Body of pancreas (tissue), 4 donors: ENCODE measurements at regions not wholly inside any gene's neighbourhood (a gene's known extent, or its start where the extent isn't known, plus 50 kb on each side); places are given as distances from the start of the nearest gene placed in this dataset.

ENCODE experiments used
- ATAC-seq: fragments of 150-250 bp; one replicate; pipeline ENCODE4 v1.9.1; 2016
- DNase-seq, 4 donors: peaks; one replicate each; pipeline ENCODE4 v3.0.0-alpha.2; 2019
- H3K27ac ChIP-seq, 4 donors: fragments of 200-600 bp; sonication (generic); 1 replicate in 3 of 4; 2 replicates in 1 of 4; pipeline versions ENCODE4 v1.5.1 to v1.6.1; 2016 to 2019; ENCODE audit warnings: mild to moderate bottlenecking in 1 of 4, mixed read lengths in 1 of 4, moderate library complexity in 1 of 4
- H3K27me3 ChIP-seq, 2 donors: fragments of 200-600 bp; sonication (generic); one replicate each; pipeline ENCODE4 v1.6.0; 2016; ENCODE audit warnings: mild to moderate bottlenecking in 1 of 2
- H3K36me3 ChIP-seq, 2 donors: fragments of 200-600 bp; sonication (generic); replicated peaks in 1 of 2; 2 replicates each; pipeline ENCODE4 v1.5.1; 2016; ENCODE audit warnings: low read depth in 2 of 2; ENCODE audit not compliant: insufficient read depth in 1 of 2
- H3K4me1 ChIP-seq: fragments of 200-600 bp; sonication (generic); one replicate; pipeline ENCODE4 v1.6.0; 2016
- H3K4me3 ChIP-seq, 2 donors: fragments of 200-600 bp; sonication (generic); 1 replicate in 1 of 2; 2 replicates in 1 of 2; pipeline ENCODE4 v1.5.1; 2016 to 2019
- H3K9me3 ChIP-seq, 3 donors: fragments of 200-600 bp; sonication (generic); 1 replicate in 2 of 3; 2 replicates in 1 of 3; pipeline ENCODE4 v1.5.1; 2016
- CTCF ChIP-seq, 7 experiments: fragments of 450-650 bp in 4 of 7; fragments of 200-600 bp in 3 of 7; sonication (generic) in 3 of 7; IDR thresholded peaks; one replicate each; pipeline ENCODE4 v1.5.1; 2016 to 2019; ENCODE audit warnings: antibody characterized with exemption in 7 of 7
- POLR2A ChIP-seq, 3 donors: fragments of 450-650 bp; IDR thresholded peaks; one replicate each; pipeline ENCODE4 v1.6.1; 2016; ENCODE audit warnings: antibody characterized with exemption in 3 of 3, mild to moderate bottlenecking in 2 of 3
- WGBS, 2 donors: methylation state at CpG; one replicate each; pipeline ENCODE4 v1.1.5; 2017; 5-methylcytosine and 5-hydroxymethylcytosine counted together
- intact Hi-C: fragments of 100-400 bp; cut with DNase I; formaldehyde crosslinking; loops from one replicate; pipeline ENCODE4 v1.15.1; 2023

DNA sequence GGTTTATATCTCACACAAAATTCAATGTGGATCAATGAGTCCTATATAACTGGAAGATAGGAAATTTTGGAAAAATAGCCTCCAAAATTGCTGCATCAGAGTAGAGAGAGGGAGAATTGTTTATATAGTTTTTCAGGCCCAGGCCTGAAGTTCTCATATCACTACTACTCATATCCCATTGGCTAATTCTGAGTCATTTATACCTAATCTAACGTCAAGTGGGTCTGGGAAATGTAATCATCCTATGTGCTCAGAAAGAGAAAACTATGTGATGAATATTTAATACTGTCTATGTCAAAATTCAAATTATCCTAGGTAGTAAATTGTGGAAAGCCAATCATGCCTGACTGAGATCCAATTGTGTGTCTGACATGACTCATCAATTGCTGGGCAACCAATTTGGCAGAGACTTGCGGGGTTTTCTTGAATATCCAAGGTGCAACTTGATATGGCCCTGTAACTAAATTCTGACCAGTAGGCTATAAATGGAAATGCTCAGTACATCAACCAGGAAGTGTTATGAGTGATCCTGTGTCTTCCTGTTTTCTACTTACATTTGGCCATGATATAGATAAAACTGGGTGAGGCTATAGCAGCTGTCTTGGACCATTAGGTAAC, 744.4 kb downstream of the KCNJ3 start:
- DNase-seq, result no peak
- TF ChIP-seq POLR2A (IDR thresholded peaks at IDR 0.05), result no peak
- no peak for TF ChIP-seq CTCF (IDR thresholded peaks at IDR 0.05)
- peaks cover 0 to 2% (median 0%) of the 10 kb centered on the region in 3 donors for H3K9me3 ChIP-seq
- intact Hi-C loops, result no loop called here
- no peaks in the 10 kb centered on the region for H3K4me1 ChIP-seq
- ATAC-seq, result no peak
- H3K27ac ChIP-seq, result no peak overlapping the region
- no peak overlapping the region for H3K4me3 ChIP-seq
- 57 to 72% methylated on average over 2 of the region's 2 CpGs for WGBS, 2 donors
- no peaks in the 10 kb centered on the region for H3K36me3 ChIP-seq
- no peaks in the 10 kb centered on the region for H3K27me3 ChIP-seq

DNA sequence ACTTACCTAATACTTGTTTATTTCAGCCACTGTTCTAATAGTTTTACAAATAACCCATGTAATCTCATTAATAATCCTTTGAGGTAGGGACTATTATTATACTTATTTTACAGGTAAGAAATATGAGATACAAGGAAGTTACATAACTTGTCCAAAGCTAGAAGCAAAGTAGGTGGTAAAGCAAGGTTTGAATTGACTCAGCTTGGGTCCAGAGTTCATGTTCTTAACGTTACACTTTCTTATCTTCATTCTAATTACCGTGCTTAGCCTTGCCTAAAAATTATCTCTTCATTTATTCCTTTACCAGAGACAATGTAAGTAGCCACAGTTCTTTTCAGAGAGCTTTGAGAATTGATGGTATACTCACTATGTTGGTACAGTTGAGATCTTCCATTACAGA, 743.6 kb downstream of the KCNJ3 start:
- 18 to 20% methylated on average over 2 of the region's 2 CpGs for WGBS, 2 donors
- no peaks in the 10 kb centered on the region for H3K27me3 ChIP-seq
- no peaks in the 10 kb centered on the region for H3K4me1 ChIP-seq
- peaks cover 0 to 2% (median 0%) of the 10 kb centered on the region in 3 donors for H3K9me3 ChIP-seq
- no peak overlapping the region for H3K27ac ChIP-seq
- no peaks in the 10 kb centered on the region for H3K36me3 ChIP-seq
- no peak overlapping the region for H3K4me3 ChIP-seq
- DNase-seq (no peak), ATAC-seq (no peak)
- intact Hi-C loops, result no loop called here
- TF ChIP-seq CTCF (IDR thresholded peaks at IDR 0.05) (no peak), POLR2A (IDR thresholded peaks at IDR 0.05) (no peak)

GRCh38 chr2:155431004-155431507, 732.6 kb downstream of the KCNJ3 start:
- TF ChIP-seq CTCF (IDR thresholded peaks at IDR 0.05), result no peak
- TF ChIP-seq POLR2A (IDR thresholded peaks at IDR 0.05), result no peak
- WGBS, 2 donors, result 71 to 79% methylated on average over 9 of the region's 9 CpGs
- no peak overlapping the region for H3K4me3 ChIP-seq

GRCh38 chr2:155427470-155427869, 729.0 kb downstream of the KCNJ3 start:
- intact Hi-C loops, result no loop called here
- ATAC-seq (no peak), DNase-seq (no peak)
- TF ChIP-seq CTCF (IDR thresholded peaks at IDR 0.05) (no peak), POLR2A (IDR thresholded peaks at IDR 0.05) (no peak)
- Histone ChIP-seq H3K4me1 (no peaks in the 10 kb centered on the region), H3K36me3 (no peaks in the 10 kb centered on the region), H3K9me3 (no peaks in the 10 kb centered on the region), H3K4me3 (no peak overlapping the region), H3K27me3 (no peaks in the 10 kb centered on the region), H3K27ac (no peak overlapping the region)
- WGBS, 2 donors, result 39 to 76% methylated on average over 1 of the region's 1 CpG

More at GRCh38 chr2:155431004-155431507, 732.6 kb downstream of the KCNJ3 start:
- intact Hi-C loops, result no loop called here
- Histone ChIP-seq H3K36me3 (no peaks in the 10 kb centered on the region), H3K27me3 (no peaks in the 10 kb centered on the region), H3K4me1 (no peaks in the 10 kb centered on the region), H3K9me3 (no peaks in the 10 kb centered on the region), H3K27ac (no peak overlapping the region)
- DNase-seq, result no peak
- ATAC-seq, result no peak

GRCh38 chr2:155424518-155424917, 726.0 kb downstream of the KCNJ3 start:
- Histone ChIP-seq H3K27ac (no peak overlapping the region), H3K27me3 (no peaks in the 10 kb centered on the region), H3K4me3 (no peak overlapping the region), H3K9me3 (no peaks in the 10 kb centered on the region), H3K4me1 (no peaks in the 10 kb centered on the region), H3K36me3 (no peaks in the 10 kb centered on the region)
- intact Hi-C loops, result no loop called here
- WGBS, 2 donors, result 49 to 68% methylated on average over 2 of the region's 2 CpGs
- DNase-seq (no peak), ATAC-seq (no peak)
- TF ChIP-seq POLR2A (IDR thresholded peaks at IDR 0.05) (no peak), CTCF (IDR thresholded peaks at IDR 0.05) (no peak)
